HG03565 (cell line): ENCODE measurements at regions not wholly inside any gene's neighbourhood (a gene's known extent, or its start where the extent isn't known, plus 50 kb on each side); places are given as distances from the start of the nearest gene placed in this dataset.
"Not testable (repeated sequence)": the region's sequence is repeated elsewhere in the genome, so short reads cannot be mapped to it uniquely, and the experiment has no call there.

Source experiments
- ATAC-seq: cut with Tn5 transposase; IDR thresholded peaks from one replicate; pipeline ENCODE4 v1.9.1; 2021; ENCODE audit warnings: mild to moderate bottlenecking, moderate library complexity; ENCODE audit not compliant: unreplicated experiment

GRCh38 chr3:89747541-89748278 lies 640.3 kb downstream of the EPHA3 start:
- not testable (repeated sequence) for ATAC-seq

GRCh38 chr3:89762405-89762804 lies 655.0 kb downstream of the EPHA3 start:
- no peak for ATAC-seq

- ATAC-seq, result no peak
These were observed 676.0 kb downstream of the EPHA3 start for GRCh38 chr3:89783341-89783927.

- no peak for ATAC-seq
These were observed 680.1 kb downstream of the EPHA3 start for GRCh38 chr3:89787485-89787884.

- ATAC-seq, result no peak
These were observed 680.6 kb downstream of the EPHA3 start for GRCh38 chr3:89787979-89788378.

GRCh38 chr3:89795506-89795905 lies 688.1 kb downstream of the EPHA3 start:
- no peak for ATAC-seq

GRCh38 chr3:89802881-89803280 lies 695.5 kb downstream of the EPHA3 start:
- no peak for ATAC-seq

GRCh38 chr3:89803711-89804110 lies 696.3 kb downstream of the EPHA3 start:
- ATAC-seq, result no peak

GRCh38 chr3:89806166-89806565 lies 698.7 kb downstream of the EPHA3 start:
- ATAC-seq, result no peak

GRCh38 chr3:89808680-89809197 lies 701.3 kb downstream of the EPHA3 start:
- no peak for ATAC-seq

- ATAC-seq, result no peak
These were observed 706.1 kb downstream of the EPHA3 start for GRCh38 chr3:89813500-89813899.

GRCh38 chr3:89841041-89841440 lies 733.6 kb downstream of the EPHA3 start:
- ATAC-seq, result no peak

GRCh38 chr3:89845053-89845452 lies 737.6 kb downstream of the EPHA3 start:
- no peak for ATAC-seq

- no peak for ATAC-seq
These were observed 740.5 kb downstream of the EPHA3 start for GRCh38 chr3:89847955-89848354.

GRCh38 chr3:89851974-89852621 lies 744.7 kb downstream of the EPHA3 start:
- no peak for ATAC-seq

GRCh38 chr3:89859757-89860156 lies 752.3 kb downstream of the EPHA3 start:
- ATAC-seq, result no peak

- ATAC-seq, result no peak
These were observed 759.9 kb downstream of the EPHA3 start for GRCh38 chr3:89867286-89867685.

GRCh38 chr3:89876116-89876515 lies 768.7 kb downstream of the EPHA3 start:
- ATAC-seq, result no peak

GRCh38 chr3:89877230-89877629 lies 769.8 kb downstream of the EPHA3 start:
- no peak for ATAC-seq

GRCh38 chr3:89889386-89889785 lies 782.0 kb downstream of the EPHA3 start:
- ATAC-seq, result no peak

- no peak for ATAC-seq
These were observed 801.3 kb downstream of the EPHA3 start for GRCh38 chr3:89908711-89909213.

- ATAC-seq, result no peak
These were observed 804.6 kb downstream of the EPHA3 start for GRCh38 chr3:89912031-89912430.
